NCI-H524 treated with DMSO at 0.1 percent for 48 hours (cell line): ENCODE measurements at regions not wholly inside any gene's neighbourhood (a gene's known extent, or its start where the extent isn't known, plus 50 kb on each side); places are given as distances from the start of the nearest gene placed in this dataset.
"Not testable (repeated sequence)": the region's sequence is repeated elsewhere in the genome, so short reads cannot be mapped to it uniquely, and the experiment has no call there.

Source experiments
- DNase-seq: peaks from one replicate; lab custom pipeline; 2025; lab: John Stamatoyannopoulos, UW

- DNase-seq: no peak
These were observed 2616.0 kb downstream of the ARAP2 start for GRCh38 chr4:33628296-33628695.

GRCh38 chr4:33649015-33649414, 2595.3 kb downstream of the ARAP2 start:
- DNase-seq: no peak

- no peak for DNase-seq
These were observed 2594.8 kb downstream of the ARAP2 start for GRCh38 chr4:33649471-33649870.

- no peak for DNase-seq
These were observed 2594.3 kb downstream of the ARAP2 start for GRCh38 chr4:33650036-33650435.

GRCh38 chr4:33658971-33659370, 2585.3 kb downstream of the ARAP2 start:
- DNase-seq: no peak

- no peak for DNase-seq
These were observed 2582.7 kb downstream of the ARAP2 start for GRCh38 chr4:33661636-33662035.

GRCh38 chr4:33685939-33686338, 2558.4 kb downstream of the ARAP2 start:
- no peak for DNase-seq

GRCh38 chr4:33696041-33696440, 2548.3 kb downstream of the ARAP2 start:
- no peak for DNase-seq

GRCh38 chr4:33696586-33696985, 2547.7 kb downstream of the ARAP2 start:
- DNase-seq: no peak

- DNase-seq: no peak
These were observed 2535.1 kb downstream of the ARAP2 start for GRCh38 chr4:33709247-33709646.

- no peak for DNase-seq
These were observed 2532.5 kb downstream of the ARAP2 start for GRCh38 chr4:33711826-33712225.

- DNase-seq: no peak
These were observed 2529.3 kb downstream of the ARAP2 start for GRCh38 chr4:33714971-33715370.

- no peak for DNase-seq
These were observed 2528.4 kb downstream of the ARAP2 start for GRCh38 chr4:33715841-33716395.

GRCh38 chr4:33722254-33722653, 2522.1 kb downstream of the ARAP2 start:
- no peak for DNase-seq

- no peak for DNase-seq
These were observed 2521.4 kb downstream of the ARAP2 start for GRCh38 chr4:33722800-33723516.

- DNase-seq: no peak
These were observed 2519.6 kb downstream of the ARAP2 start for GRCh38 chr4:33724685-33725084.

GRCh38 chr4:33725861-33726260, 2518.5 kb downstream of the ARAP2 start:
- no peak for DNase-seq

- DNase-seq: no peak
These were observed 2506.6 kb downstream of the ARAP2 start for GRCh38 chr4:33737726-33738125.

- DNase-seq: no peak
These were observed 2504.3 kb downstream of the ARAP2 start for GRCh38 chr4:33739884-33740632.

GRCh38 chr4:33740871-33741270, 2503.4 kb downstream of the ARAP2 start:
- DNase-seq: not testable (repeated sequence)

GRCh38 chr4:33746979-33747378, 2497.3 kb downstream of the ARAP2 start:
- DNase-seq: no peak

- DNase-seq: no peak
These were observed 2493.3 kb downstream of the ARAP2 start for GRCh38 chr4:33751050-33751449.

GRCh38 chr4:33772582-33772981, 2471.7 kb downstream of the ARAP2 start:
- DNase-seq: no peak
